Caco-2 (cell line): ENCODE measurements at regions not wholly inside any gene's neighbourhood (a gene's known extent, or its start where the extent isn't known, plus 50 kb on each side); places are given as distances from the start of the nearest gene placed in this dataset. TPM values are rescaled to one million over a fixed set of nuclear protein-coding genes. Genes with fewer than 3 reads are reported as not detected.

Experiments used
- BruUV-seq: library from RNA; stranded (reverse); fragments of 400-500 nt; replicated peaks from 2 replicates; lab custom pipeline; 2021; lab: Mats Ljungman, UMichigan
- CTCF ChIA-PET: fragments of 300-600 bp; sonication (Branson Sonifier 250); formaldehyde crosslinking; loops from one replicate; lab custom pipeline; 2022; ENCODE audit warnings: antibody characterized with exemption; lab: Charles Lee
- POLR2A ChIA-PET: fragments of 300-600 bp; sonication (Branson Sonifier 250); formaldehyde crosslinking; loops from one replicate; lab custom pipeline; 2022; ENCODE audit warnings: antibody characterized with exemption; lab: Charles Lee
- DNase-seq, 2 experiments: peaks; one replicate each; pipeline versions ENCODE4 v3.0.0 to v3.0.0-alpha.2; 2020 to 2022
- H3K27me3 ChIP-seq: replicated peaks from 2 replicates; pipeline ENCODE4 v1.6.0; 2011; ENCODE audit warnings: low read length; ENCODE audit not compliant: control insufficient read depth, insufficient read depth
- H3K36me3 ChIP-seq: 2 replicates; pipeline ENCODE4 v1.5.1; 2011; ENCODE audit warnings: low read length; ENCODE audit not compliant: control insufficient read depth, insufficient read depth
- H3K4me1 ChIP-seq: fragments of 250-450 bp; sonication (Bioruptor Pico); 2 replicates; pipeline ENCODE4 v1.5.1; 2020; ENCODE audit warnings: mild to moderate bottlenecking
- H3K4me3 ChIP-seq: 2 replicates; pipeline ENCODE4 v1.5.1; 2011; ENCODE audit warnings: low read depth, mild to moderate bottlenecking, control low read depth, low read length
- H3K9me3 ChIP-seq: fragments of 250-450 bp; sonication (Bioruptor Pico); 2 replicates; pipeline ENCODE4 v1.5.1; 2020; ENCODE audit warnings: mild to moderate bottlenecking, moderate library complexity
- H3K27ac Mint-ChIP-seq: one replicate; pipeline ENCODE4 v1.8.0; 2022; ENCODE audit warnings: mixed read lengths; ENCODE audit not compliant: unreplicated experiment
- H3K27me3 Mint-ChIP-seq: one replicate; pipeline ENCODE4 v1.8.0; 2022; ENCODE audit warnings: mixed read lengths; ENCODE audit not compliant: insufficient read depth, unreplicated experiment
- H3K36me3 Mint-ChIP-seq: one replicate; pipeline ENCODE4 v1.8.0; 2022; ENCODE audit warnings: mild to moderate bottlenecking, mixed read lengths; ENCODE audit not compliant: insufficient read depth, unreplicated experiment
- H3K4me1 Mint-ChIP-seq: one replicate; pipeline ENCODE4 v1.8.0; 2022; ENCODE audit warnings: low read depth, mixed read lengths; ENCODE audit not compliant: unreplicated experiment
- H3K4me3 Mint-ChIP-seq: one replicate; pipeline ENCODE4 v1.8.0; 2022; ENCODE audit warnings: mild to moderate bottlenecking, moderate library complexity, mixed read lengths; ENCODE audit not compliant: unreplicated experiment
- H3K9me3 Mint-ChIP-seq: one replicate; pipeline ENCODE4 v1.8.0; 2022; ENCODE audit warnings: mixed read lengths; ENCODE audit not compliant: unreplicated experiment
- intact Hi-C: fragments of 100-400 bp; cut with micrococcal nuclease; formaldehyde crosslinking; loops from one replicate; pipeline ENCODE4 v1.10.0; 2022; ENCODE audit not compliant: unreplicated experiment
- microRNA-seq: library from miRNA; unstranded; fragments of <30 nt; microRNA quantifications from one replicate; pipeline ENCODE4 v1.2.0, GENCODE V29; 2022
- TF ChIP-seq, protein P1 (sequence below), 2 experiments: fragments of 200-600 bp in 1 of 2; IDR thresholded peaks; 1 replicate in 1 of 2; 2 replicates in 1 of 2; pipeline versions ENCODE4 v1.5.1 to v1.8.0; 2011 to 2022; ENCODE audit warnings: antibody characterized with exemption in 1 of 2, control low read depth in 1 of 2, inconsistent platforms in 1 of 2, low read depth in 1 of 2, low read length in 1 of 2, mild to moderate bottlenecking in 1 of 2, moderate library complexity in 1 of 2; ENCODE audit not compliant: insufficient read depth in 1 of 2, severe bottlenecking in 1 of 2, unreplicated experiment in 1 of 2

DNA sequence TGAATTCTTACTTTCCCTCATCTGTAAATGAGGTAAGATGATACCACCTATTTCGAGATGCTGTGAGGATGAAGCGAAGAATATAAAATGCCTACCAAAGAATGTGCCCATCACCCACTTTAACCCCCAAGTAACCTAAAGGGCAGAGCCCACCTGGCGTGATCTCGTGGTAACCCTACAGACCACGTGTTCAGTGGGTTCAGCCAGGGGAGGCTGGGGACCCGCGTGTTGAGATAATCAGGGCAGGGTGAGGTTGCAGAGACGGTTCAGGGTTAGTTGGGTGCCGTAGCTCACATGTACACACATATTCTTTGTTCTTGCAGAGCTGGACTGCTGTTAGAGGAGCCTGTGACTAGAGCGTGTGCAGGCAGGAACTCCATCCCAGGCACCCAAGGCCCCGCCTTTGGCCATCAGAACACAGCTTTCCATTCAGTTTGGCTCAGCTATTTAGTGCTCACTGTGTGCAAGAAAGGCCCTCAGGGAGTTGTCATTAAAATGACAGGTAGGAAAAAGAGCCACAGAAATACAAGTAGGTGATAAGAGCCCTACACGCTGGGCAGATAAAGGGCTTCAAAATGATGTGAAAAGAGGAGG is 56.5 kb upstream of the HAND1 start:
- H3K27me3 Mint-ChIP-seq: peaks cover 14% of the 10 kb centered on the region
- no TSS peak for BruUV-seq
- POLR2A ChIA-PET: no interaction called here

GRCh38 chr5:154529282-154529681 is 51.3 kb upstream of the HAND1 start:
- POLR2A ChIA-PET: no interaction called here
- peaks cover under 1% of the 10 kb centered on the region for H3K4me1 Mint-ChIP-seq
- Histone ChIP-seq H3K27me3 (no peaks in the 10 kb centered on the region), H3K36me3 (no peaks in the 10 kb centered on the region), H3K4me1 (peaks cover 3% of the 10 kb centered on the region), H3K9me3 (no peaks in the 10 kb centered on the region), H3K4me3 (no peak overlapping the region)
- peaks cover 10% of the 10 kb centered on the region for H3K27me3 Mint-ChIP-seq
- intact Hi-C loops: no loop called here
- TF ChIP-seq, protein P1, sequence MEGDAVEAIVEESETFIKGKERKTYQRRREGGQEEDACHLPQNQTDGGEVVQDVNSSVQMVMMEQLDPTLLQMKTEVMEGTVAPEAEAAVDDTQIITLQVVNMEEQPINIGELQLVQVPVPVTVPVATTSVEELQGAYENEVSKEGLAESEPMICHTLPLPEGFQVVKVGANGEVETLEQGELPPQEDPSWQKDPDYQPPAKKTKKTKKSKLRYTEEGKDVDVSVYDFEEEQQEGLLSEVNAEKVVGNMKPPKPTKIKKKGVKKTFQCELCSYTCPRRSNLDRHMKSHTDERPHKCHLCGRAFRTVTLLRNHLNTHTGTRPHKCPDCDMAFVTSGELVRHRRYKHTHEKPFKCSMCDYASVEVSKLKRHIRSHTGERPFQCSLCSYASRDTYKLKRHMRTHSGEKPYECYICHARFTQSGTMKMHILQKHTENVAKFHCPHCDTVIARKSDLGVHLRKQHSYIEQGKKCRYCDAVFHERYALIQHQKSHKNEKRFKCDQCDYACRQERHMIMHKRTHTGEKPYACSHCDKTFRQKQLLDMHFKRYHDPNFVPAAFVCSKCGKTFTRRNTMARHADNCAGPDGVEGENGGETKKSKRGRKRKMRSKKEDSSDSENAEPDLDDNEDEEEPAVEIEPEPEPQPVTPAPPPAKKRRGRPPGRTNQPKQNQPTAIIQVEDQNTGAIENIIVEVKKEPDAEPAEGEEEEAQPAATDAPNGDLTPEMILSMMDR (IDR thresholded peaks at IDR 0.05; ENCODE audit: insufficient read depth in 1 of 2, low read depth in 1 of 2, low read length in 1 of 2, severe bottlenecking in 1 of 2, unreplicated experiment in 1 of 2): no peak
- H3K36me3 Mint-ChIP-seq: no peaks in the 10 kb centered on the region
- no peak overlapping the region for H3K4me3 Mint-ChIP-seq
- H3K9me3 Mint-ChIP-seq: no peaks in the 10 kb centered on the region
- H3K27ac Mint-ChIP-seq: no peak overlapping the region
- CTCF ChIA-PET: interaction anchor here (1.7 kb wide), 1 partner anchor 8 kb away, joined by 7 read pairs; no protein-coding TSS in a partner anchor
- DNase-seq: no peak
- BruUV-seq: no TSS peak

More for the DNA sequence above, 56.5 kb upstream of the HAND1 start:
- intact Hi-C loops: no loop called here
- Mint-ChIP-seq H3K27ac (no peak overlapping the region), H3K9me3 (no peaks in the 10 kb centered on the region), H3K4me1 (no peaks in the 10 kb centered on the region), H3K4me3 (no peak overlapping the region), H3K36me3 (no peaks in the 10 kb centered on the region)
- Histone ChIP-seq H3K36me3 (no peaks in the 10 kb centered on the region), H3K4me3 (no peak overlapping the region), H3K27me3 (no peaks in the 10 kb centered on the region), H3K4me1 (no peaks in the 10 kb centered on the region), H3K9me3 (no peaks in the 10 kb centered on the region)
- CTCF ChIA-PET: interaction anchor here (0.7 to 0.8 kb wide), 2 partner anchors 14 to 54 kb away, joined by 3 to 4 read pairs; no protein-coding TSS in a partner anchor
- TF ChIP-seq, protein P1 (IDR thresholded peaks at IDR 0.05; ENCODE audit: insufficient read depth in 1 of 2, low read depth in 1 of 2, low read length in 1 of 2, severe bottlenecking in 1 of 2, unreplicated experiment in 1 of 2): no peak
- DNase-seq: no peak

GRCh38 chr5:154528005-154528594 is 50.1 kb upstream of the HAND1 start:
- Mint-ChIP-seq H3K27ac (no peak overlapping the region), H3K27me3 (peaks cover 7% of the 10 kb centered on the region), H3K4me1 (peaks cover 12% of the 10 kb centered on the region), H3K9me3 (no peaks in the 10 kb centered on the region), H3K36me3 (no peaks in the 10 kb centered on the region), H3K4me3 (no peak overlapping the region)
- BruUV-seq: no TSS peak
- Histone ChIP-seq H3K9me3 (no peaks in the 10 kb centered on the region), H3K4me1 (peaks cover 14% of the 10 kb centered on the region), H3K4me3 (no peak overlapping the region), H3K36me3 (no peaks in the 10 kb centered on the region), H3K27me3 (no peaks in the 10 kb centered on the region)
- TF ChIP-seq, protein P1 (IDR thresholded peaks at IDR 0.05; ENCODE audit: insufficient read depth in 1 of 2, low read depth in 1 of 2, low read length in 1 of 2, severe bottlenecking in 1 of 2, unreplicated experiment in 1 of 2): no peak
- no peak for DNase-seq
- ChIA-PET POLR2A (no interaction called here), CTCF (no interaction called here)
- intact Hi-C loops: no loop called here

Small RNAs in the stretch of these regions (microRNA-seq; reads per million reads assigned to microRNA genes)
- gene MIR1303 (not detected), gene MIR3141 (not detected)
